GM18519 (cell line): ENCODE measurements at regions not wholly inside any gene's neighbourhood (a gene's known extent, or its start where the extent isn't known, plus 50 kb on each side); places are given as distances from the start of the nearest gene placed in this dataset.

Source experiments
- ATAC-seq: cut with Tn5 transposase; IDR thresholded peaks from one replicate; pipeline ENCODE4 v1.9.1; 2021; ENCODE audit warnings: mild to moderate bottlenecking, moderate library complexity; ENCODE audit not compliant: unreplicated experiment, low FRiP score

DNA sequence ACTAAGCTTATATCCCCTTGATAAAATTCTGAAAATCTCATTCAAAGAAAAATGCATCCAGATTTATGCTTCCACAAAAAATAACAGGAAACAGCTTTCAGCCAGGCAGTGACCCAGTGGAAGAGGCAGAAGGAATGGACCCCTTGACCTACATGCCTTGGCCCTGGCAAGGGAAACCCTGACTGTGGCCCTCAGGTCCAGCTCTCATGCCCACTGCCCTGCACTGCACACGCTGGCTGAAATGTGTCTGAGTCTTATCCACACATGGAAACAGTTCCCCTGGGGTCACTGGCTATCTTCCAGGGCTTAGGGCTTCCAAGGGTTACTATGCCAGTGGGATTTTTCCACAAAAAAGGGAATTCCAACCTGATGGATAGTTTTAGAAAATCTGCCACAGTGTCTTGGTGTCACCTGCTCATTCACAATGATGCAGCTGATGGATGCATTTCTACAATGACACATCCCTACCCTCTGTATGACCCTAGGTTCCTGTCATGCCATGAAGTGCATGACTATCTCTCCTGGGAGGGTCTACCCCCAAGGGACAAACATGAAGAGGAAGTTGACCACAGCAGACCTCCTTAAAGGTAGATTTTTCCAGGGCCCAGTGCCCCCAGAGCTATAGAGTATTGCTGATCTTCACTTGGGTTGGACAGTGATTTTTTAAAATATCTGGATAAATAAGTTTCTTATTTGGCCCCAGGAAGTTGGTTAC lies 121.9 kb upstream of the CD93 start:
- no peak for ATAC-seq

DNA sequence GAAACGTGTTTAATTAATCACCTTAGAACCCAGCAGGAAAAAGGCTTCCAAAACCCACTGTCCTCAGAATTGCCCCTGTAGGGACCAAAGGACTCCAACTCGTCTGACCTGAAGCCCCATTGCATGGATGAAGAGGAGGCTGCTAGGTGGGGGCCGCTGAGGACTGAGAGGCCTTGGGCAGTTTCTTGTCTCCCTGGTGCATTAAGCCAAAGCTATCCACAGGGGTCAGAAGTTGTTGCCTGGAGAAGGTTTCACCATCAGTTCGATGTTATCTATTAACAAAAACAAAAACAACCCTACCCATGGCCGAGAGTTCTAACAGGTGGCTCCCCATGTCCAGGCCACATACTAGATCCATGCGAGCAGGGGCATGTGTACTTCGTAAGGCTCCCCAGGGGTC lies 120.9 kb upstream of the CD93 start:
- ATAC-seq, result no peak

DNA sequence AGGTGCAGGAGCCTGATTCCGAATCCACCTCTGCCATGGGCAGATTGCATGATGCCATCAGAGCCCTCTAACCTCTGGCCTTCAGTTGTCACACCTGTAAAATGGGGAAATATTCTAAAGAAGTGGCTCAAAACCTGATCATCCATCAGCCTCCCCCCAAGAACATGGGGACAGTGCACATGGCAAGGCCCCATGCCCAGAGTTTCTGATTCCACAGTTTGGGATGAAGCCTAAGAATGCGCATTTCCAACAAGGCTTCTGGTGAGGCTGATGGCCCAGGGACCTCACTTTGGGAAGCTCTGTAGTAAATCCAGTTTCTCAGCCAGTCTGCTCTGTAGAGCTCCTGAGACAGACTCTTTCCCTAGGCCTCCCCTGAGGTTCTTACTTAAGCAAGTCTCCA lies 119.9 kb upstream of the CD93 start:
- ATAC-seq, result no peak

DNA sequence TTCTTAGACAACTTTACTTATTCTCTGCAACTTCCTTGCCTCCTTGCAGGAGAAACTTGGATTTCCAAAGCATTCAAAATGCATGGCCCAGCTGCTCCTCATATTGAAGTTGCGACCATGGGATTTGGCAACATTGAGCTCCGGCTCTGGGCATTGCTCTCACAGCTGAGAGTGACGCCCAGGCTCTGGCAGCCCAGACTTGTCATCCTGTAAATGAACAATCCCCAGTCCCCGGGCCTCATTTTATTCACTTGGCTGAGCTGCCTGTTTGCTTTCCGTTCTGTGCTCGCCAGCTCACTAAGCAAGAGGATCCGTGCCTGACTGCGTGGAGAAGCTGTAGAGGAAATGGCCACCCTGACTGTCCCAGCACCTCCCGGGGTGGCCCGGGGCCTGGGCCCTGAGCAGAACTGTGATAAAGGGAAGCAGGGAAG lies 119.5 kb upstream of the CD93 start:
- ATAC-seq, result no peak

DNA sequence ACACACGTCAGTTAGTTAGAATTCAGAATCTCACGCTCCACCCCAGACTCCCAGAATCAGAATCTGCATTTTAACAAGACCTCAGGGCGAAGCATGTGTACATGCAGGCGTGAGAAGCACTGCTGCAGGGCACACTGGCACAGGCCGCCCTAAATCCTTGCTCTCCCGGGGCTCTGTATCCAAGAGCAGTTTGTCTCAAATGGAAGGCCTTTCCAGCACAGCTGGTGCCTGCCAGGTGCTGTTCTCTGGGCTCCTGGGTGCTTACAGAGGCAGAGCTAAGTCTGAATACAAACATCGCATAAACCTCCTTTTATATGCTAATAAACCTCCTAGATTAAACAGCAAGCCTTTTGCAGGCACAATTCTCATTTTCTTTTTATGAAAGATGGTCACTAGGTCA lies 119.1 kb upstream of the CD93 start:
- no peak for ATAC-seq

DNA sequence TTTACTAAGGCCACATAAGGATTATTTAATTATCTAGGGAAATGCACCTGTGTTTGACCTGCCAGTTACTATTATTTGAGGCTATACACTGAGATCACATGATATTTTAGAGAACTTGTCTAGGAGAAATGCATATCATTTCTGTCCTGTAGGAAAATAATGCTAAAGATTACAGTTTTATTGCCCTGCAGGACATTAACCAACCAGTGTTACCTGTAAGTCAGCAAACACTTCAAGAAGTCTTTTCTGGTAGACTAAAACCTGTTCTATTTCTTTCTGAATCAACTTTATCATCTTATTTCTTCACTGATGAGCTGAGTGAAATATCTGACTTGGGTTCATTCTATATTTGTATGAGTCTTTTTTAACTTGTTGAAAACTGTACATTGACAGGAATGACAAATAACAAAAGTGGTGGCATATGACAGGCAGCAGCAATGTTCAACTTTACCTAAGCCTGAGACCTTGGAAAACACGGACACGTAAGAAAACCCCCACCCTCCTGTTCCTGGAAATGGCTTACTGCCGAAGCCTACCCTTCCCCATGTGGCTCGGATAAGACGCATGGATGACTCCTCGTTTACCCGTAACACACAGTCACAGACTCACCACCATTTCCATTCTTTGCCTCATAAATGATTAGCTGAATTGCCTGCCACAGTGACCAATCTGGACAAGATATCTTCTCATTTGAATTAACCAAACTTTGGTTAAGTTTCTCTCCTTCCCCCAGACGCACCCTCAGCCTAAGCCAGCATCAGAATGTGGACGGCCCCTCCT lies 118.0 kb upstream of the CD93 start:
- ATAC-seq, result no peak

DNA sequence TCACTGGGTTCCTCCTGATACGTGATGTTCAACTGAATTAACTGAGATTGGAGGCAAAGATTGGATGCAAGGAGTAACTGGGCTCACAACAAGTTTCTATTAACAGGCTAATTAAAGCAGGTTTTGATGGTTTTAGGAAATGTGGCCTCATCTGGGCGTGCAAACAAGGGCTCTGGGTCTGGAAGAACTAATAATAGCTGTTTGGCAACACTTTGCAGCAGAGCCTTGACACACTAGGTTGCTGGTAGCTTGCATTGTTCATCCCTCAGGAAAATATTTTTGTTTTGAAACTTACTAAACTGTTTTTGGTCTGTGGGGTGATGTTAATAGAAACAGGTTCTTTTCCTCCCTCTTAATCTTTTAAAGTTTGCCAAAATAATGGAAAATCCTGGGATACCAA lies 117.2 kb upstream of the CD93 start:
- no peak for ATAC-seq

DNA sequence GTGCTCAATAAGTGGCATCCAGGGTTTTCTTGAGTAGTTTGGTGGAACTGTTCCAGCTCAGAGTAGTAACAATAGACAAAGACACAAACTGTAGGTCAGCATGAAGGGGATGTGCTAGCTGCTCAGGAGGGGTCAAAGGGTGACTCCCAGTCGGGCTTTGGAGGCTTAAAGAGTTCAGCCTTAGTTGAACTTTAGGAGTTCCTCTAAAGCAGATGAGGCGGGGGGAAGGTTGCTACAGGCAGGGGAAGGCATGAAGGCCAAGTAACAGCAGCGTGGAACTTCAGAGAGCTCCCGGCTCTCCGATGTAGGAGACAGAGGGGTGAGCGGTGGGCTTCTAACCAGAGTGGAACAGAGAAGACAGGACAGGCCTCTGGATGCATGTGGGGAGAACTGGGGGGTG lies 115.5 kb upstream of the CD93 start:
- ATAC-seq, result no peak

DNA sequence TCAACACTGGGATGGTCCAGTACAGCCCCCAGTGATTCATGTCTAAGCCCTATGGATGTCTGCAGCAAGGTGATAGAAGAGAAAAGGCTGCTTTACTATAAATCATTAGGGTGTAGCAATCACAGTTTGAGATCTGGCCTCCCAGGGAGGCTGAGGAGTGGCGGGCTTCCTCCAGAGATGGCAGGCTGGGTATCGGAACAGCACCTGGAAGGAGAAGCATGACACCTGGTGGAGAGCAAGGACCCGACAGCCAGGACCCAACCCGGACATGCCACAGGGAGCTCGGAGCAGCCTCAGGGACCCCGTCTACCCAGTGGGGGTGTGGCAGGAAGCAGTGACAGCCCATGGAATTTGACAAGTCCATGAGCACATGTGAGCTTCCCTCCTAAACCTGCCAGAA lies 114.8 kb upstream of the CD93 start:
- ATAC-seq, result no peak

DNA sequence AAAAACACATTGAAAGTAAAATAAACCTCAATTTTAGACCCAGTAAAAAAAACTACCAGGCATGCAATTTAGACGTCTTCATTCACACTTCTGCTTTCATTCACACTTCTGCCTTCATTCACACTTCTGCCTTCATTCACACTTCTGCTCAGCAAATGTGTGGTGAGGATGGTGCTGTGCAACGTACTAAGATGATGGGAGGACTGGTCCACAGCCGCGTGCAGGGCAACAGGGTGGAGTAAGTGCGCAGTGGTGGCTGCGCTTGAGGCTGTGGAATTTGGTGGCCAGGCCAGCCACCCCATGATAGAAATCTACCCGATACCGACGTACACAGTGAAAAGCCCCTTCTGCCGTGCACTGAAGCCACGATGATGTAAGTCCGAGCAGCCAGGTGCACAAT lies 114.3 kb upstream of the CD93 start:
- no peak for ATAC-seq

DNA sequence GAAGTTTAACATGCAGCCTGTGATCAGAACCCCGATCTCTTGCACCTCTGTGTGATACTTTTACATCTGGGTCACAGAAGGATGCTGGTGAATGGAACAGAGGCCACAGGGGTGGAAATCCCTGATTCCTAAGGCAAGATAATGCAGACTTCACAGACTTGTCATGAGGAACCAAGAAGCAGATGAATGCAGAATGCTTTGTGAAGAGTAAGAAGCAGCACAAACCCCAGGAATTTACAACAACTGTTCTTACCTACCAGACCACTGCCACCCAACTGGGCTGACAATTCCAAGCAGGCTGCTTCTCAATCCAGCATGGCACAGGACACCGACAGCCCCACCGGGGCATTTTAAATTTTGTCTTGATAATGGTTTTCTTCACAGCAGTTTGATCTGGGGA lies 113.2 kb upstream of the CD93 start:
- no peak for ATAC-seq

DNA sequence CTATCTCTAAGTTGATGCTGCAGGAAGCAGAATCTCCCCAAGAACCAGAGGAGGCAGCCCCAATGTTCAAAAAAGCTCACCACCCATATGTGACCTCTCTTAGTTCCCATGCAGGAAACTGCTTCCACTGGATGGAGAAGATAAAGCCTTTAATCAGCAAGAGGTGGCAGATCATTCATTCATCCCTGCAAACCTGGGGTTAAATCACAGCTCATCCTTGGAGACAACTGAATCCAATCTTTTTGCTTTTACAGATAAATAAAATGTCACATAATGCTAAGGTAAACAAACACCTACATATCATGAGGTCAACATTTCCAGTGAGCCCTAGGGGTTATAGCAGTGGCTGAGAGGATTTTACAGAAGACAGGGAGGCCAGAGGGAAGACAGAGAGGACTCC lies 112.7 kb upstream of the CD93 start:
- ATAC-seq, result no peak

DNA sequence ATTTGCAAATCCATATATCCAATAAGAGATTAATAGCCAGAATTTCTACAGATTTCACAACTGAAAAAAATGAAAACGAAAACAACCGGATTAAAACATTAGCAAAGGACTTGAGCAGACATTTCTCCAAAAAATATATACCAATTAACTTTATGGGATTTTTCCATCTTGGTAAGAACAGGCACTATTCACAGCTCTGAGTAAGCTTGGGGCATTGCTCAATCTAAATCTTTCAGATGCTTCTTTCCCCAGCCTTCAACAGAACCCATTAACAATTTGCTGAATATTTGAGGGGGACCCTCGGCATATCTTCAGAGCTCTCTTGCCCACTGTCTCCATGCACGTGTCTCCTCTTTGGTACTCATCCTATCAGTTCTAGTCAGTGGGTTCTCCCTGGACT lies 111.7 kb upstream of the CD93 start:
- ATAC-seq, result no peak

DNA sequence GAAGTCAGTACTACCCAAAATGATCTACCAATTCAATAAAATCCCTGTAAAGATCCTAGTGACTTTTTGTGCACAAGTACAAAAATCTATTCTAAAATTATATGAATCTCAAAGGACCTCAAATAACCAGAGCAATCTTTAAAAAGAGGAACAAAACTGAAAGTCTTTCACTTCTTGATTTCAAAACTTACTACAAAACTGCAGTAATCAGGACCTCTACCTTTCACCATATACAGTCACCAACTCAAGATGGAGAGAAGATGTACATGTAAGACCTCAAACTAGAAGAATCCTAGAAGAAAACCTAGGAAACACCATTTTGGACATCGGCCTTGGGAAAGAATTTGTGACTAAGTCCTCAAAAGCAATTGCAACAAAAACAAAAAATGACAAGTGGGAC lies 109.5 kb upstream of the CD93 start:
- ATAC-seq, result no peak

DNA sequence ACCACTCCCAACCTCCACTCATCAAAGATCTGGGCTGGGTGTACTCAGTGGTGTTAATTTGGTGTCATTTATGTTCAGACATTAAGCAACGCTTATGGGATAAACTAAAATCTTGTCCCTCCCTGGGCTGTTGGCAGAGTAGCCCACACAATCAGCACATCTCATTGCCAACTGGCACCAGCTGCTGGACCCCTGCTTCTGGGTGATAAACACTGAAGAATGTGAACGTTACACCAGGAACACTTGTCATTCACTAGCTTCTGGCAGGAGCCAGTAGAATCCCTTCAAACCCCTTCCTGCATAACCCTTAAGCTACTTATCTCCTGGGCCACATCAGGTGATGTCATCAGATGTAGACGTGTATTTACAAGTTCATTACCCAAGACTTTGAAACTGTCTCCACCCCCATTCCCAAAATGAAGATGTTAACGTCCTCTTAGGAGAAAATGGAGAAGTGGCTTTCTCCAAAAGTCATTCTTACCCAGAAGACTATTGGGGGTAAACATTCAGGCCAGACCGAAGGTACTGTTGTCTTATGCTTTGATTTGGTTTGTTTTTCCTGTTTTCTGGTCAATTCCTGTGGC lies 107.8 kb upstream of the CD93 start:
- ATAC-seq, result no peak

DNA sequence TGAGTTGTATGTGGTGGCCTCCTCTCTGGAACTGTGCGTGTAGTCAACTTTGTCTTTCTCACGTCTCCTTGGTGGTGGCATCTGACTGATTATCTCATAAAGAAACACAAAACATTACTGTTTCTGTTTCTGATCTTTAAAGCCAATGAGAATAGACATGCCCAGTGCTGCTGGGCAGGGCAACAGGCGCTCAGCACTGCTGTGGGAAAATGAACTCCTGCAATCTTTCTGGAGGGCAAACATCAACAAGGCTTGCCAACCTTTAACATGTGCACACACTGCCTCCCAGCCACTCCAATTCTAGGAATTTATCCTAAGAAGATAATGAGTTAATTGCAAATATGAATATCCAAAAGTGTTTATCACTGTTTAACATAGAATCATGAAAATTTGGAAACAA lies 106.3 kb upstream of the CD93 start:
- no peak for ATAC-seq

DNA sequence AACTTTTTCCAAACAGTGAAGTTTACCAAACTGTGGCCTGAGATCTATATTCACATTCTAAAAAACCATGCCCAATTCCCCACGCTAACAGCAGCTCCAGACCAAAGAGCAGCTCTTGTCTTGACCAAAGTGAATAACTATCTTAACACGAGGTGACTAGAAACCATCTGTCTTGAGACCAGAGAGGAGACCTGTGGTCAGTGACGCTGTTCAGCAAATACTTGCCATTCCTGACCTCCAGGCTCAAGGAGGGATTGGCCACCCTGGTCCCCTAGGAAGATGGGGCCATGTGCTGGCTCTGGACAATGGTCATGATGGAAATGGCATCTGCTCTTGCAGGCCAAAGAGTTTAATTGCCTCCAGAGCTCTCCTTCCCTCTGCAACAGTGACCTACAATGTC lies 104.4 kb upstream of the CD93 start:
- ATAC-seq, result no peak

DNA sequence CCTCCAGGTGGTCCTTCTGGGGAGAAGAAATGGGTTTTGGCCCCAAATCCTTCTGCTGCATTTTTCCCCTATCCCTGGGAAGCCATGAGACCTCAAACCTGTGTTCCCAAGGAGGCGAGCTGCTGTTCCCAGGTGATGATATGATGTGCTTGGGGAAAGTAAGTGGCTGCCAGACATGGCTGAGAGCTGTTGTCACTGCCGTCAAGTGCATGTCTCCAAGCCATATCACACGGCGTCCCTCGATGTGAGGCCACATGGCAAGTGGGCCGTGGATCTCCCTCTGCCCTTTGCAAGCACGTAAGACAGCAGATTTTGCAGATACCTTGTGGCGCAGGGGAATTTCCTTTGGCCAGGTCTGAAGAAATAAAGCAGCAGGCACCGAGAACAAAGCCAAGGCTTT lies 103.7 kb upstream of the CD93 start:
- ATAC-seq, result no peak

DNA sequence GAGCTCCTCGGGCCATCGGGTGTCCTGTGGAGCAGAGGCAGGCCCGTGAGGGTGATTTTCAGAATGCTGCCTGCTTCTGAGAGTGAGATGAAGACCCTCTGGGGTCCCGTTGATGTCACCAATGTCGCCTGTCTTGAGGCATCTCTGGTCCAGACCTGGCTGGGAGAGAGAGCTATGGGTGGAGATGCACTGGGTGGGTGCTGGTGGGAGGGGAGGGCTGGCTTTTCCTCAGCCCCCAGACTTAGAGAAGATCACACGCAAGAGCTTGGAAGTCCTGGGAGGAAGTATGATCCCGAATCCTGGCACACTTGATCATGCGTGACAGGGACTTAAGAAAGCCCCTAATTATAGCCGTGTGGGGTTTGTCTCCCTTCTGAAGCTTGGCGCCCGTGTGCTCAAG lies 103.2 kb upstream of the CD93 start:
- ATAC-seq, result no peak

DNA sequence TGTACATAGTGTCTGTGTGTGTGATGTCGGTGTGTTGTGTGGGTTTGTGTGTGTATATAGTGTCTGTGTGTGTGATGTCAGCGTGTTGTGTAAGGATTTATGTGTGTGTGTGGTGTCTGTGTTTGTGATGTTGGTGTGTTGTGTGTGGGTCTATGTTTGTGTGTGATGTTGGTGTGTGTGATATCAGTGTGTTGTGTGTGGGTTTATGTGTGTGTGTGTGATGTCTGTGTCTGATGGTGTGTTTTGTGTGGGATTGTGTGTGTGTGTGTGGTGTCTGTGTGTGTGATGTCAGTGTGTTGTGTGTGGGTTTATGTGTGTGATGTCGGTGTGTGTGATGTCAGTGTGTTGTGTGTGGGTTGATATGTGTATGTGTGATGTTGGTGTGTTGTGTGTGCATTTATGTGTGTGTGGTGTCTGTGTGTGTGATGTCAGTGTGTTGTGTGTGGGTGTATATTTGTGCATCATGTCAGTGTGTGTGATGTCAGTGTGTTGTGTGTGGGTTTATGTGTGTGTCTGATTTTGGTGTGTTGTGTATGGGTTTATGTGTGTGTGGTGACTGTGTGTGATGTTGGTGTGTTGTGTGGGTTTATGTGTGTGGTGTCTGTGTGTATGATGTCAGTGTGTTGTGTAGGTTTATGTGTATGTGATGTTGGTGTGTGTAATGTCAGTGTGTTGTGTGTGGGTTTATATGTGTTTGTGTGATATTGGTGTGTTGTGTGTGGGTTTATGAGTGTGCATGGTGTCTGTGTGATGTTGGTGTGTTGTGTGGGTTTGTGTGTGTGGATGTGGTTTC lies 102.4 kb upstream of the CD93 start:
- ATAC-seq, result no peak

DNA sequence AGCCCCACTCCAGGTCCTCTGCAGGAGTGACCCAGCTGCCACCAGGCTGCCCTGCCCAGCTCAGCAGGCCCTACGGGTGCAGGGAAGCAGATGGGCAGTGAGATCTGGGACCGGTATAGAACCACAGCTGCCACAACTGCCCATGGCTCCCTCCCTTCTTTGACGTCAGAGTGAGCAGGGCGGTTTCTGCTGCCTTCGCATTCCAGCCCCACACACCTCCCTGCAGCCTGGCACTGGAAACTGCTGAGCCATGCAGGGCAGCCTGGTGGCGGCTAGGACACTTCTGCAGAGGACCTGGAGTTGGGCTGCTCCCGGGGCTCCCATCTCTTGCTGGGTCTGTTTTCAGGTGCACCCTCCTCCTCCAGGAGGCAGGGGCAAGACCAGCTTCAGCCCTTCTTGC lies 101.6 kb upstream of the CD93 start:
- no peak for ATAC-seq
